ENCODE measurements at regions not wholly inside any gene's neighbourhood (a gene's known extent, or its start where the extent isn't known, plus 50 kb on each side); places are given as distances from the start of the nearest gene placed in this dataset.
"Not testable (repeated sequence)": the region's sequence is repeated elsewhere in the genome, so short reads cannot be mapped to it uniquely, and the experiment has no call there.

GRCh38 chr6:27668442-27669294 lies 195.8 kb upstream of the ZNF184 start:
- DNase-seq: no peak

- no peak for DNase-seq
These were observed 194.9 kb upstream of the ZNF184 start for GRCh38 chr6:27667657-27668441.

- no peak for DNase-seq
These were observed 194.2 kb upstream of the ZNF184 start for GRCh38 chr6:27667016-27667656.

GRCh38 chr6:27662769-27663168 lies 189.9 kb upstream of the ZNF184 start:
- no peak for DNase-seq

- not testable (repeated sequence) for DNase-seq
These were observed 189.3 kb upstream of the ZNF184 start for GRCh38 chr6:27662212-27662611.

- not testable (repeated sequence) for DNase-seq
These were observed 180.4 kb upstream of the ZNF184 start for GRCh38 chr6:27653143-27653825.

GRCh38 chr6:27651371-27651732 lies 178.4 kb upstream of the ZNF184 start:
- no peak for DNase-seq

- no peak for DNase-seq
These were observed 177.9 kb upstream of the ZNF184 start for GRCh38 chr6:27650620-27651370.

- DNase-seq: no peak
These were observed 171.6 kb upstream of the ZNF184 start for GRCh38 chr6:27644528-27644927.

GRCh38 chr6:27642744-27643456 lies 170.0 kb upstream of the ZNF184 start:
- no peak for DNase-seq

GRCh38 chr6:27635886-27636285 lies 163.0 kb upstream of the ZNF184 start:
- DNase-seq: not testable (repeated sequence)

- DNase-seq: not testable (repeated sequence)
These were observed 160.3 kb upstream of the ZNF184 start for GRCh38 chr6:27633221-27633688.

- no peak for DNase-seq
These were observed 158.7 kb upstream of the ZNF184 start for GRCh38 chr6:27631609-27631916.

- no peak for DNase-seq
These were observed 158.1 kb upstream of the ZNF184 start for GRCh38 chr6:27630727-27631608.

- no peak for DNase-seq
These were observed 151.9 kb upstream of the ZNF184 start for GRCh38 chr6:27624694-27625262.

GRCh38 chr6:27623103-27623502 lies 150.2 kb upstream of the ZNF184 start:
- DNase-seq: no peak

GRCh38 chr6:27619436-27619835 lies 146.5 kb upstream of the ZNF184 start:
- no peak for DNase-seq

GRCh38 chr6:27617700-27618689 lies 145.1 kb upstream of the ZNF184 start:
- no peak for DNase-seq

All from NCI-H2107 (cell line).